NCI-H187 (cell line): ENCODE measurements at regions not wholly inside any gene's neighbourhood (a gene's known extent, or its start where the extent isn't known, plus 50 kb on each side); places are given as distances from the start of the nearest gene placed in this dataset.
"Not testable (repeated sequence)": the region's sequence is repeated elsewhere in the genome, so short reads cannot be mapped to it uniquely, and the experiment has no call there.

Experiments
- DNase-seq, 2 experiments: peaks; one replicate each; lab custom pipeline; 2025; lab: John Stamatoyannopoulos, UW

GRCh38 chr11:104776501-104777170, 121.6 kb downstream of the CASP12 start:
- no peak for DNase-seq

- no peak for DNase-seq
Observed at GRCh38 chr11:104774578-104774977, 123.7 kb downstream of the CASP12 start.

- no peak for DNase-seq
Observed at GRCh38 chr11:104772806-104773241, 125.4 kb downstream of the CASP12 start.

- DNase-seq, result no peak
Observed at GRCh38 chr11:104771763-104772162, 126.5 kb downstream of the CASP12 start.

GRCh38 chr11:104771046-104771445, 127.2 kb downstream of the CASP12 start:
- DNase-seq, result not testable (repeated sequence)

GRCh38 chr11:104765401-104766095, 132.7 kb downstream of the CASP12 start:
- no peak for DNase-seq

GRCh38 chr11:104764710-104765045, 133.6 kb downstream of the CASP12 start:
- DNase-seq, result no peak

- DNase-seq, result no peak
Observed at GRCh38 chr11:104763930-104764709, 134.1 kb downstream of the CASP12 start.

GRCh38 chr11:104761511-104761910, 136.7 kb downstream of the CASP12 start:
- DNase-seq, result no peak

- DNase-seq, result no peak
Observed at GRCh38 chr11:104759464-104759863, 138.8 kb downstream of the CASP12 start.

- no peak for DNase-seq
Observed at GRCh38 chr11:104738918-104739317, 159.3 kb downstream of the CASP12 start.

- no peak for DNase-seq
Observed at GRCh38 chr11:104738208-104738607, 160.1 kb downstream of the CASP12 start.

- no peak for DNase-seq
Observed at GRCh38 chr11:104736502-104736901, 161.8 kb downstream of the CASP12 start.

GRCh38 chr11:104734998-104735397, 163.3 kb downstream of the CASP12 start:
- DNase-seq, result no peak

GRCh38 chr11:104731890-104732289, 166.4 kb downstream of the CASP12 start:
- no peak for DNase-seq

GRCh38 chr11:104728927-104729326, 169.3 kb downstream of the CASP12 start:
- no peak for DNase-seq

- DNase-seq, result no peak
Observed at GRCh38 chr11:104727768-104728167, 170.5 kb downstream of the CASP12 start.

- DNase-seq, result no peak
Observed at GRCh38 chr11:104727095-104727494, 171.2 kb downstream of the CASP12 start.

GRCh38 chr11:104725796-104726408, 172.4 kb downstream of the CASP12 start:
- DNase-seq, result no peak

- no peak for DNase-seq
Observed at GRCh38 chr11:104713401-104713800, 184.9 kb downstream of the CASP12 start.

GRCh38 chr11:104705490-104706190, 192.6 kb downstream of the CASP12 start:
- DNase-seq, result no peak

GRCh38 chr11:104704888-104705287, 193.4 kb downstream of the CASP12 start:
- no peak for DNase-seq
